OCI-M2 (cell line): ENCODE measurements at regions not wholly inside any gene's neighbourhood (a gene's known extent, or its start where the extent isn't known, plus 50 kb on each side); places are given as distances from the start of the nearest gene placed in this dataset.

Experiments
- DNase-seq: peaks from one replicate; lab custom pipeline; 2025; ENCODE audit not compliant: unreplicated experiment; lab: John Stamatoyannopoulos, UW

GRCh38 chr6:4620284-4621151, 155.7 kb upstream of the CDYL start:
- DNase-seq: peak; percentile 74

- DNase-seq: no peak
These were observed 159.9 kb upstream of the CDYL start for GRCh38 chr6:4616311-4616710.

- DNase-seq: no peak
These were observed 160.3 kb upstream of the CDYL start for GRCh38 chr6:4615891-4616290.

- DNase-seq: no peak
These were observed 161.0 kb upstream of the CDYL start for GRCh38 chr6:4615231-4615630.

- no peak for DNase-seq
These were observed 161.6 kb upstream of the CDYL start for GRCh38 chr6:4614637-4615036.

- no peak for DNase-seq
These were observed 162.4 kb upstream of the CDYL start for GRCh38 chr6:4613795-4614194.

- DNase-seq: no peak
These were observed 162.8 kb upstream of the CDYL start for GRCh38 chr6:4613381-4613780.

- DNase-seq: no peak
These were observed 163.5 kb upstream of the CDYL start for GRCh38 chr6:4612636-4613171.

GRCh38 chr6:4611429-4612129, 164.6 kb upstream of the CDYL start:
- DNase-seq: no peak

GRCh38 chr6:4610256-4610655, 165.9 kb upstream of the CDYL start:
- no peak for DNase-seq

- no peak for DNase-seq
These were observed 167.7 kb upstream of the CDYL start for GRCh38 chr6:4608361-4609115.

GRCh38 chr6:4607793-4608192, 168.4 kb upstream of the CDYL start:
- DNase-seq: no peak

GRCh38 chr6:4606821-4607704, 169.1 kb upstream of the CDYL start:
- DNase-seq: no peak

GRCh38 chr6:4606016-4606415, 170.2 kb upstream of the CDYL start:
- DNase-seq: no peak

- DNase-seq: no peak
These were observed 172.3 kb upstream of the CDYL start for GRCh38 chr6:4603856-4604369.

GRCh38 chr6:4603291-4603690, 172.9 kb upstream of the CDYL start:
- DNase-seq: no peak

GRCh38 chr6:4599924-4600323, 176.3 kb upstream of the CDYL start:
- no peak for DNase-seq

GRCh38 chr6:4598384-4598995, 177.7 kb upstream of the CDYL start:
- DNase-seq: no peak

- DNase-seq: no peak
These were observed 182.3 kb upstream of the CDYL start for GRCh38 chr6:4593951-4594350.

GRCh38 chr6:4592026-4592425, 184.2 kb upstream of the CDYL start:
- DNase-seq: no peak
